HPDE6-E6E7 (cell line): ENCODE measurements at regions not wholly inside any gene's neighbourhood (a gene's known extent, or its start where the extent isn't known, plus 50 kb on each side); places are given as distances from the start of the nearest gene placed in this dataset.

Experiments
- DNase-seq: peaks from one replicate; pipeline ENCODE4 v3.0.0; 2011; ENCODE audit warnings: missing footprints; ENCODE audit errors: extremely low spot score

GRCh38 chr1:200354243-200354642, 55.6 kb downstream of the ZNF281 start:
- no peak for DNase-seq

- no peak for DNase-seq
Observed at GRCh38 chr1:200353232-200353631, 56.6 kb downstream of the ZNF281 start.

DNA sequence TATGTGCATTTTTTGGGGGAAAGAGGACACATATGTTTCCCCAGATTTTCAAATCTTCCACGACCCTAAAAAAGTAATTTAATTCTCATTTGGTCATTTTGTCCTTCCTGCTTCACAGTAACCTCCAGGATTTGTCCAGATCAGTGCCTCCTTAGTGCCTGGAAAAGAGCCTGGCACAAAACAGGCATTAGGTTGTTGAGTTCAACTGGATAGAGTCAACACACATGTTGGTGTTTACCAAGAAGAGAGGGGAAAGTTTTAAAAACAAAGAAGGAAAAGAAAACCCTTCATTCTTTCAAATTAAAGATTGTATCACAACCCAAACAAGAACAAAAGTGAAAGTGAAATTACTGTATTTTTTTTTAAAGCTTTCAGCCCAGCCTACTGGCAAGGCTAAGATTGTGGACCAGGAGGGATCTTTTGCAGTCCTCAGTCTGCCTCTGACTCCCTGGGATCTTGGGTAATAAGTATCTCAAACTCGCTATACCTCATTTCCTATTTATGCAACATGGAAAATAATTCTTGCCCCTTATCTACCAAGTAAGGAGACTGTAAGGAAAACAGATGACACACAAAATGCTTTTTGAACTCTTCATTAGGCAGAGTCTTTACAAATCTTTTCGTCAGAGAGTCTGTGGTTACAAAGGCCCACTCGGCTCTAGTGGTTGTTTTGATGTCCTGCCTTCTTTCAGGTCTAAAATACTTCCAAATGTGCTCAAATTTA, 57.8 kb downstream of the ZNF281 start:
- DNase-seq, result peak; percentile 28

DNA sequence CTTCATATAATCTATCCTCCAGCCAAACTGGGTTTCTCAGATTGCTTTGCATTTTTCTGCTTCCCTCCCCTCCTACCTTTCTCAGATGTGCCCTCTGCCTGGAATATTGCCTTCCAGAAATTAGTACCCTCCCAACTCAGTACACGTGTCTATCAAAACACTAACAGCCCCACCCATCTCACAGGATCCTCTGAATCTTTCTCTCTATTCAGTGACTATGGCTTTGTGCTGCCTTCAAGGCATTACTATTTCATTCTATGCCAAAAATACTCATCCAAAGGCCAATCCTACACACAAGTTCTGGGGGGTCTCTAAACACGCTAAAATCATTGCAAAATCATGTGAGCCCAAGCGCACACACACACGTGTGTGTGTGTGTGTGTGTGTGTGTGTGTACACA, 58.4 kb downstream of the ZNF281 start:
- no peak for DNase-seq

GRCh38 chr1:200346700-200347099, 63.1 kb downstream of the ZNF281 start:
- no peak for DNase-seq

GRCh38 chr1:200345520-200345919, 64.3 kb downstream of the ZNF281 start:
- no peak for DNase-seq

DNA sequence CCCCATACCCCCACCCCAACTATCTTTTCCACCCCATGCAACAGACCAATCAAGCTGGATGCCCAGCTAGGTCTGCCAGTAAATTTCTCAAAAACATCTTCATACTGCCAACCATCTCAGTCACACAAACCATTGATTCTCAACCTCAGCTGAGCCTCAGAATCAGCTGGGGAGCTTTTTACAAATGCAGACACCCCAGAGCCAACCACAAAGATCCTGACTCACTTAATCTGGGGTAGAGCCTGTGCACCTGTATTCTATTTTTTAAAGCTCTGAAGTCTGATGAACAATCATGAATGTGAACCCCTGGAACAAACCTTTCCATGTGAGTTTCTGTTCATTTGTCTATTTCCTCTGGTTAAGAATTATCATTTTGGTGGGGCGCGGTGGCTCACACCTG, 66.0 kb downstream of the ZNF281 start:
- no peak for DNase-seq

- DNase-seq, result no peak
Observed at GRCh38 chr1:200342511-200343311, 67.1 kb downstream of the ZNF281 start.

- DNase-seq, result no peak
Observed at GRCh38 chr1:200338451-200338850, 71.4 kb downstream of the ZNF281 start.

DNA sequence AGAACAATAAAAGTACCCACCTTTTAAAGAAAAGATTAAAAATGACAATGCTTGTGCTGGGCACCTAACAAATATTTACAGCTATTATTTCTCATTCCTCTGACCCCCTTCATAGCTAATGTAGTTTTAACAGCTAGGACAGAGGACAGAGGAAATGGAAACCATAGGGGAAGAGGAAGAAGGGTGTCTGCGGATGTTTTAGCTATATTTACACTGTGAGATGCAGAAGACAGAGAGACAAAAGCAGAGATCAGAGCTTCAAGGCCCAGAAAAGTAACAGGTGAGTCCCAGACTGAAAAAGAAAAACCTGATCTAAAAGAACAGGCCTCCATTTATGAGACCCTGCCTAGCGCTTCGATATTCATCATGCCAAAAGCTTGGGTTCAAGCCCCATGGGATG, 72.0 kb downstream of the ZNF281 start:
- no peak for DNase-seq

- no peak for DNase-seq
Observed at GRCh38 chr1:200337410-200337809, 72.4 kb downstream of the ZNF281 start.

DNA sequence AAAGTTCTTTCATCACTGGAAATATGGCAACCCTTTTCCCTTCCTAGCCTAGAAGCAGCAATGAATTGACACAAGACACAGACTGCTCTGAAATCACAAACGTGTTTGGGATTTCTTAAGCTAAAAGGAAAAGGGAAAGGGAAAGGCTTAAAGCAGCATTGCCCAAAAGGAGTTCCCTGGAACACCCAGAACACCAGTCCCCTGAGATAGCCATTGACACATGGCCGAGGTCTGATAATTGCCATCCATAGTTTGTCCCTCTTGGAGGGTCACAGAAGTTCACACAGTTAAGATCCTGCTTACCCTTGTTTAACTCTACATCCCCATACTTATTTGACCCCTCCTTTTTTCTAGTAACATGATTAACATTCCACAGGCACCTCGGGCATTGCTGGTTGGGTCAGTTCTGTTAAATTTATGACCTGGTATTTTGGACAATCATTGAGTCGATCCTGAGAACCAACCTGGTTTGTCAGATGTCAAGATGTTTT, 72.9 kb downstream of the ZNF281 start:
- no peak for DNase-seq

DNA sequence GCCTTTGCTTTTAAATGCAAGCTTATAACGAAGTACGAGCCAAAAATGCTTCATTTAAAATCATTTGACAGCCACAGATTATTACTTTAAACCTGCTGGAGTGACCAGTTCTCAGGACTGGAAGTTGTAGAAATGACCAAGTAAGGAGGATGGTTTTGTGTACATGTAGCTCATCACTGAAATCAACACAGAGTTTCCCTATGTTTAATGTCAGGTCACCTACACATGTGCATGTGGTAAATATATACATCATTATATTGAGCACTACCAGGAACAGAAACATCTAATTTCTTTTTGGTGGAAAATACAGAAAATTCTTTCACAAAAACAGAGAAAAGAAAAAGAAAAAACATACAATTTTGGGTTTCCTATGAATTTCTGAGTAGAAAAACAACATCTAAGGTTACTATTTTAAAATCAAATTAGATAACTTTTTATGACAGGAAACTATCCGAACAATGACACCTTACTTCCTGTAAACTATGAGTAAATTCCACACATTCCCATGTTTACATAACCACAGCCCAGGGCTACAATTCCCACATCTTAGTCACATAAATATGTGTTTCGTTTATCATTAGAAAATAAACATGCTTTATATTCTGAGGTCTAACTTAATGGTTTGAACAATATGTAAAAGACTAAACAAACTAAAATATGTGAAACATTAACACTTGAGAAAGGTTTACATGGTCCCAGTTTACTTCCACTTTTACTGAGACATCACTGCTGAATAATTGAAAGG, 73.6 kb downstream of the ZNF281 start:
- DNase-seq, result peak; percentile 34

- DNase-seq, result peak; percentile 66
Observed at GRCh38 chr1:200334661-200335256, 75.1 kb downstream of the ZNF281 start.

DNA sequence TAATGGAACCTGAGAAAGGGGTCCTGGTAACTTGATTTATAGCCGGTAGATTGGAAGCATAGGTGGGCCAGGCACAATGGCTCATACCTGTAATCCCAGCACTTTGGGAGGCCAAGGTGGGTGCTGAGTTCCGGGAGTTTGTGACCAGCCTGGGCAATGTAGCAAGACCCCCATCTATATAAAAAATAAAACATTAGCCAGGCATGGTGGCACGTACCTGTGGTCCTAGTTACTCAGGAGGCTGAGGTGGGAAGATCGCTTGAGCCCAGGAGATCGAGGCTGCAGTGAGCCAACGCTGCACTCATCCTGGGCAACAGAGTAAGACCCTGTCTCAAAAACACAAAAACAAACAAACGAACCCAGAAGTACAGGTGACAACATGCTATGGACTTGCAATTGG, 76.5 kb downstream of the ZNF281 start:
- DNase-seq, result no peak

DNA sequence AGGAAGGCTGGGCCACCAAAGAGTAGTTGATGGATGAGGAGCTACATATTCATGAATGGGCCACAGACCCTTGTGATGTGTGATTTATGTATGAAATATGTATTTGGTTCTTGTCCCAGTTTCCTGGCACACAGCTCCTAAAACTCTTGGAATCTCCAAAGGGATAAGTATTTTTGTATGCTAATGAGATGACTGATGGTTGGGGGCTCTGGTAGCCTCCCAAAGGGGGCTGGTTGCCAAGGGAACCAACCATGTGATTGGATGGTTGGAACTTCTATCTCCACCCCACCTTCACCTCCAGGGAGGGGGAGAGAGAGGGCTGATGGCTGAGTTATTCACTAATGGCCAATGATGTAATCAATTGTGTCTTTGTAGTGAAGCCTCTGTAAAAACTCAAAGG, 77.1 kb downstream of the ZNF281 start:
- no peak for DNase-seq

DNA sequence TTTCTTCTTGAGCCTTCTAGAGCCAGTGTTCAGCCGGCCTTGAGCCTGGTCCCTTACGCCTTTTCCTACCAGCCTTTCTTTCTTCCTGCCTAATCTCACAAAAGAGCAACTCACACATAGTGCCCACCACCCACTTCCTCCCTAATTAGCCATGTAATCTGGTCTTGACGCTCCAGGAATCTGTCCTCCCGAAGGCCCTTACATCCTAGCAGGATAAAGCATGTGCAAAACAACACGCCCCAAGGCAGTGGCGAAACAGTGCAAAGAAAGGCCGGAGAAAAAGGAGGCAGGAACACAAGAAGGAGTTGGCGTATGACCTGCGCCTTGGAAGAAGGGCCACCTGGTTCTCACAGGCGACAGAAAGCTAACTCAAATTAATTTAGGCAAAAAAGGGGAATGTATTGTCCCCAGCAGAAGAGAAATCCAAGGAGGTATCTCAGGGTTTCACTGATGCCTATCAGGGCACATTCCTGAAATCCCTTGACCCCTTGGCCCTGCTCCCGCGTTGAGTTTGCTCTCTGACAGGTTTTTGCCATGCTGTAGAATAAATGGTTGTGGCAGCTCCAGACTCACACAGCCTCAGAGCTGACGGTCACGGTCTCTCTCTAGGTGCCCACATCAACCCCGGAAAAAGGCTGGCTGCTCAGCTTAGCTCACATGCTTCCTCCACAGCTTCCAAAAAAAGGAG, 79.0 kb downstream of the ZNF281 start:
- no peak for DNase-seq

DNA sequence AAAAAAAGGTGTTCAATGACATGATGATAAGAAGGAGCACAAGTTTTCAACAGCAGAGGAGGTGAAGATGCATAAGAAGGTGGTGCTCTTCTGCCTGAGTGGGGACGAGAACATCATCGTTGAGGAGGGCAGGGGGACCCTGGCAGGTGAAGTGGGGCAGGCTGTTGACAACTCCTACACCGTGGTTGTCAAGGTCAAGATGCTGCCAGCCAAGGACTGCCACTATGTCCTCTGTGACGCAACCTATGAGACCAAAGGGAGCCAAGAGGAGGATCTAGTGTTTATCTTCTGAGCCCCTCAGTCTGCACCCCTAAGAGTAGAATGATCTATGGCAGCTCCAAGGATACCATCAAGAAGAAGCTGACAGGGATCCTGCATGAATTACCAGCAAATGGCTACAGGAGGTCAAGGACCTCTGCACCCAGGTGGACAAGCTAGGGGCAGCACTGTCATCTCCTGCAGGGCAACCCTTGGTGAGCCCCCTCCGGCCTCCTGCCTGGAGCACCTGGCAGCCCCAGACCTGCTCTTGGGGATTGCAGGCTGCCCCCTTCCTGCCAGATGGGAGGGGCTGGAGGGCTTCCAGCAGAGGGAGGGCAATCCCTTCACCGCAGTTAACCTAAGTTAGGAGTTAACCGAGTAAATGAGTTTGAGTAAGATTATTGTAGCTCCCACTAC, 80.5 kb downstream of the ZNF281 start:
- DNase-seq, result no peak

GRCh38 chr1:200328379-200328778, 81.5 kb downstream of the ZNF281 start:
- no peak for DNase-seq

- peak; percentile 26 for DNase-seq
Observed at GRCh38 chr1:200323856-200324400, 85.9 kb downstream of the ZNF281 start.

- no peak for DNase-seq
Observed at GRCh38 chr1:200319148-200319547, 90.7 kb downstream of the ZNF281 start.
